Stimulated activated CD4-positive, alpha-beta T cell treated with anti-CD3 and anti-CD28 coated beads, Interleukin-12 subunit alpha, Interleukin-12 subunit beta, amount 100 ng/mL, for 24 hours (primary cell): ENCODE measurements at regions not wholly inside any gene's neighbourhood (a gene's known extent, or its start where the extent isn't known, plus 50 kb on each side); places are given as distances from the start of the nearest gene placed in this dataset.

Source experiments
- DNase-seq, 2 experiments: peaks; one replicate each; pipeline ENCODE4 v3.0.0-alpha.2; 2020; ENCODE audit warnings: low read depth in 2 of 2

GRCh38 chr2:234768608-234769196 lies 183.1 kb upstream of the SH3BP4 start:
- no peak for DNase-seq

DNA sequence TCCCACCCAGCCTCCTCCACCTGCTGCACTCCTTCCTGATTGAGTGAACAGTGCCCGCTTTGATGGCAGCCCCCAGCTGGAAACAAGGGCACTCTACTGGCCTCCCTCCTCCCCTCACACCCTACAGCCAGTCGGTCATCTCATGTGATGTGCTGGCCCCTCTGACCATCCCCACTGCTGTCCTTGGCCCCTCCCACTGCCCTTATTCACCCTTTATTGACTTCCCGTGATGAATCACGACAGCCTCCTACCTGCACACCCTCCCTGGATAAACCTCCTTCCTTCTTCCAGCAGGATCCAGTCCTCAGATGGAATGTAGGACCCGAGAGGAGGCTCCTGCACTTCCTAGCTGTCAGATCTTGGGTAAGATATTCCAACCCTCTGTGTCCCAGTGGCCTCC lies 186.5 kb upstream of the SH3BP4 start:
- DNase-seq: no peak

- no peak for DNase-seq
These were observed 187.4 kb upstream of the SH3BP4 start for GRCh38 chr2:234764372-234764771.

DNA sequence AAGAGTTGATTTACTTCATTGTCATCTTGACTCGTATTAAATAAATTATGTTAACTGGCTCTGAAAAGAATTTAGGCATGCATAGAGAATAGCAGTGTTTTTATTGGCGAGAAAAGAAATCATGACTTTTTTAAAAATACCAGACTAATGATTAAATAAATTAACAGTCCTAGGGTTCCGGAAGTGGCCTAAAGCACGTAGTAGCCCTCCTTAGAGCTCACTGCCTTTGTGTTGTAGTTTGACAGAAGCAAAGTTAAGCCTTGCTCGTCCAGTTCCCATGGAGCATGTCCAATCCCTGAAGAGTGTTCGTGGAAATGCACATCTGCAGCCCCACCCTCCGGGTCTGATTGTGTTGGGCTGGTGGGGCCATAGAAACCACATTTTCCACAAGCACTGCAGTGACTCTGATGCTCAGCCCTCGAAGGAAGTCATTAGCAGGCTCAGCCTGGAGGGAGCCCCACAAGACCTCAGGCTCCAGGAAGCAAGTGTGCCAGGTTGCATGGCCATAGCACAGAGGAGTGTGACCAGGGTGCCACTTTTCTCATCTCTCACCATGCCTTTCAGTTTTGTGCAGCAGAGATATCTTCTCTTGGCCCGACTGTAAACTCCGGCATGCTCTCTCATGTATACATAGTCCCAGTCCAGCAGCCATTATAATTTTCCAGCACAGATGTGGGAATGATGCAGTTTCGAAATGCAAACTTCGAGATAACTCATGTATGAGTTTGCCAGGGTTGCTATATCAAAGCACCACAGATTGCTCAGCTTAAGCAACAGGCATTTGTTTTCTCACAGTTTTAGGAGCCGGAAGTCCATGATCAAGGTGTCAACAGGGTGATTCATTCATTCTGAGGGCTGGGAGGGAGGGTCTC lies 188.6 kb upstream of the SH3BP4 start:
- DNase-seq: no peak

DNA sequence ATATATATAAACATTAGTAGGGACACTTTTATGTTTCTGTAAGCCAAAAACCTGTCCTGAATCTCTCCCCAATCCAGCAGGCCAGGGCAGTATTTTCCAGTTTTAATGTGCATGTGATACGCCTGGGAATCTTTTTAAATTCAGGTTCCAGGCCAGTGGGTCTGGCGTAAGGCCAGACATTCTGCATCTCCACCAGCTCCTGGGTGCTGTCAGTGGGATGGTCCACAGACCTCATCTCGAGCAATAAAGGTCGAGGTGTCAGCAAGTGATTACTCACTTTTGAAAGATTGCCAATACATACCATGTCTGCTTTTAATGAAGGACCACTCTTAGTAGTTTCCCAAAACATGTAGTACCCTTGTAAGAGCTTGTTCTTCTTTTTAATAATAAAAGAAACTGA lies 189.9 kb upstream of the SH3BP4 start:
- DNase-seq: no peak

GRCh38 chr2:234754126-234754525 lies 197.7 kb upstream of the SH3BP4 start:
- DNase-seq: no peak

- DNase-seq: no peak
These were observed 198.1 kb upstream of the SH3BP4 start for GRCh38 chr2:234753701-234754100.

DNA sequence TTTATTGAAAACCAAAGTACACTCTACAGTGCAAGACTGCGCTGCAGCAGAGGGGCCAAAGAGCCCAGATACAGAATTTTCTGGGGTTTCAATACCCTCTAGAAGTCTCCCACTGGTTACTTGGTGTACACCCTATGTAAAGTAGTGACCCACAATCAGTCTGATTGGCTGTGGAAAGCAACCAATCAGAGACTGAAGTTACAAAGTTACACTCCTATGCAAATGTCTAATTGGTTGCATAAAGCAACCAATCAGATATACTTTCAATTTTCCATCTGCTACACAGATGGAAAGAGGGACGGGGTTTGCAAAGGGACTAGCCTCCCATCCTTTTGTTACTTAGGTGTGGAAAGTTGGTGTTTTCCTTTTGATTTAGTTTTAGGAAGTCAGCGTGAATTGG lies 198.9 kb upstream of the SH3BP4 start:
- DNase-seq: no peak

DNA sequence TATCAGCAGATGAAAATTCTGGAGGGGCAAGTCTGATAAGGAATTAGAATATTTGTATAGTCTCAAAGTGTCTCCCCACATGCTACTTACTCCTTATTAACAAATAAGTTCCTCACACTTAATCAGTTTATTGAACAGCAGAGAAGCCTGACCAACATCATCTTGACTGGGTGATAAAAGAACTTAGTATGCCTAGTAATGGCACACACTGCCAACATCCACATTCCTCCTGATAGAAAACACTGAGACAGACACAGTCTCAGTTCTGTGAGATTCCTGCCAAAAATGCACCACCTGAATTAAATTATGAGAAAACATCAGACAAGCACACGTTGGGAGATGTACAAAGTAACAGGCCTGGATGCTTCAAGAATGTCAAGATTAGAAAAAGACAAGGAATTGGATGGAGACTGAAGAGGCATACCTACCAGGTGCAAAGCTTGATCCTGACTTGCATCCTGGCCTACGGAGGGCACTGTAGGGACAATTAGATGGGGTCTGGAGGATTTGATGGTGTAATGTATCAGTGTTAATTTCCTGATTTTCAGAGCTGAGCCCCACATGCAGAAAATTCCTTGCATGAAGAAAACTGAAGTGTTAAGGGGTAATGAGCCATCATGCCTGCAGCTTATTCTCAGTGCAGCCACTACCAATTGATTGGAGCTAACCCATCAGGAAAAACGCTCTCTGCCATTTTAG lies 200.4 kb upstream of the SH3BP4 start:
- no peak for DNase-seq

DNA sequence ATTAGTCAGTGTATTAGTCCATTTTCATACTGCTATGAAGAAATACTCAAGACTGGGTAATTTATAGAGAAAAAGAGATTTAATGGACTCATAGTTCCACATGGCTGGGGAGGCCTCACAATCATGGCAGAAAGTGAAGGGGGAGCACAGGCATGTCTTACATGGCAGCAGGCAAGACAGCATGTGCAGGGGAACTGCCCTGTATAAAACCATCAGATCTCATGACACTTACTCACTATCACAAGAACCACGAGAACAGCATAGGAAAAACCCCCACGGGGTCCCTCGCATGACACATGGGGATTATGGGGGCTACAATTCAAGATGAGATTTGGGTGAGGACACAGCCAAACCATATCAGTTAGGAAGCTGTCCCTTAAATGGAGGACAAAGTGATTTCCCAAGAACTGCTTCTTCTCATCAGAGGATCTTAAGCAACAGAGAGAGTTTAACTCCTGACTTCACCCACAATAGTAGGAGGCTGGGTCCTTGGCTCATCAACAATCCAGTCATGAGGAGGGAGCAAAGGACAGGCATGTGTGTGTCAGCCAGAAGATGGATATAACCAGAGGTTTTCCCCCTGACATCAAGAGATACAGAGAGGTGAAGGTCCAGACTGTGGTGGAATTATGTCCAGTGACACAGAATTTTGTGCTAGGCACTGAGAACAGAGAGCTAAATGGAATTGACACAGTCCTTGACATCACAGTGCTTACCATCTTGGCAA lies 203.8 kb upstream of the SH3BP4 start:
- DNase-seq: no peak

GRCh38 chr2:234747032-234747431 lies 204.8 kb upstream of the SH3BP4 start:
- no peak for DNase-seq

DNA sequence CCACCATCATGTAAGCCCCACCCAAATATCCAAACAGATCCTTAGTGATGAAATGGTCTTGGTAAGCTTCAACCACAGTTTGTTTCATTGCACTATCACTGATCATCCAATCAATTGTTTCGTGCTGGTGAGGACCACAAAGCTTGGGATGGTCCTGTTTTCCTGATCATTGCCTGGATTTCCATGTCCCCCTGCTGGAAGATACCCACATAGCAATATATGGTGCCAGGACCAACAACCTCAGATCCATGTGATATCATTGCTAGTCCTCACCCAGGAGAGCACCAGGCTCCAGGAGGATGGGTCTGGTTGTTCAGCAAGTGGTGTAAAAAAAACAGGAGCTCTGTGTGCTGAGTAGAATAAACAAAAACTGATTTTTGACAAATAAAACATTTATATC lies 206.5 kb upstream of the SH3BP4 start:
- no peak for DNase-seq

DNA sequence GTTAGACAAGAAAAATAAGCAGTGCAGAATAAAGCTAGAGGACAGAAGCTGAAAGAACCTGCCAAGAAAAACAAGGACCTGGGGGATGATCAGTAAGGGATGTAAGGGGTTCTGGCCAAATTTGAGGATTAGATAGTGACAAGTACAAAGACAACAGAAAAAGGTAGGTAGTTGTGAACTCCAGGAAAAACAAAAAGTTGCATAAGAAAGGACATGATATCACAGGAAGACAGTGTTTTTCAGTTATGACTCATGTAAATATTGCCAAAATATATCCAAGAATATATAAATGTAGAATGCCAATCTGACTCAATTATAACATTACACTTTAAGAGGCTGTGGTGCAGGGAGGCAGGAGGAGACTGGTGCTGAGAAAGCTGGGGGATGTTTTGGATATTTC lies 209.8 kb upstream of the SH3BP4 start:
- DNase-seq: no peak

- no peak for DNase-seq
These were observed 212.8 kb upstream of the SH3BP4 start for GRCh38 chr2:234739061-234739460.

DNA sequence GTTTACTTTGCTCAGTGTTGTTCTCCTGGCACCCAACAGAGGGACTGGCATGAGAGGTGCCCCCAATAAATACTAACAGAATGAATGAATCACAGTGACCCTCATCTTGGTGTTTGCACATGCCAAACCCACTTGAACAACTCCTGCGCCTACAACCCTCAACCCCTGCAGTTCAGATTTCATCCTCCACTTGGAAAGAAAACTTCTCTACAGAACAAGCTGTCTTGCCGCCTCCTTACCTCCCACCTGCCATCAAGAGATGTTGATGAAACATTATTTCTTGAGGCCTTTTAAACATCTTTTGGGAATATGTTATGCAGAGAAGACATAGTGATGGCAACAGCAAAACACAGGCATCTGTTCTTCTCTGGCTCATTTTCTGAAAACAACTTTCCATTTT lies 216.0 kb upstream of the SH3BP4 start:
- no peak for DNase-seq

GRCh38 chr2:234733795-234734600 lies 217.8 kb upstream of the SH3BP4 start:
- DNase-seq: no peak

- no peak for DNase-seq
These were observed 218.7 kb upstream of the SH3BP4 start for GRCh38 chr2:234733093-234733489.

DNA sequence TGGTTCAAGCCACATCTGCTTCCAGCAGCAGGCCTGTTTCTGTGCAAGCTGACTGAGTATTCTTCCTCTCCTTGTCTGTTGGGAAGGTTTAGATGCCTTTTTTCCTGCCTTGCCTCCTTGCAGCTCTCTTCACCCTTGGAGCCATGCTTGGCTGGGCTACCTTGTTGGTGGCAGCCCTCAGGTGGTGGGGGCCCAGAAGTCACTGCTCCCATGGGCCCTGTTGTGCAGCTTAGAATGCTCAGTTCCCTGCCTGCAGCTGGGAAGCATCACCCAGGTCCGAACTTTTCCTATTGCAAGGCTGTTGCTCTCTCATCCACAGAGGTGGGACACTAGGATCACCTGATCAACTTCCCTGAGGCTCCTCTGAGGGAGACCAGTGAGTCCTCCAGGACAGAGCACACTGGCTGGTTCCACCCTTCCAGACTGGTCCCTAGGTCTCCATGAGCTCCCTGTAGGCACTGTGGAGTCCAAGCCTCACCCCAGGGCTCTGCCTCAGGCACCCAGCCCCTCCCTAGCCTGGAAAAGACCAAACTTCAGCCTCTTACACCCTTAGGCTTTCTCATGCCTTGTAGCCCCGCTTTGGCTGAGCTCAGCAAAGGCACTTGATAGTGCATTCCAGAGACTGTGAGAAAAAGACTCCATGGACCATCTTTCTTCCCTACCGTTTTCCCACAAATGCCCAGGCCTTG lies 219.3 kb upstream of the SH3BP4 start:
- DNase-seq: no peak

GRCh38 chr2:234731236-234731635 lies 220.6 kb upstream of the SH3BP4 start:
- no peak for DNase-seq

DNA sequence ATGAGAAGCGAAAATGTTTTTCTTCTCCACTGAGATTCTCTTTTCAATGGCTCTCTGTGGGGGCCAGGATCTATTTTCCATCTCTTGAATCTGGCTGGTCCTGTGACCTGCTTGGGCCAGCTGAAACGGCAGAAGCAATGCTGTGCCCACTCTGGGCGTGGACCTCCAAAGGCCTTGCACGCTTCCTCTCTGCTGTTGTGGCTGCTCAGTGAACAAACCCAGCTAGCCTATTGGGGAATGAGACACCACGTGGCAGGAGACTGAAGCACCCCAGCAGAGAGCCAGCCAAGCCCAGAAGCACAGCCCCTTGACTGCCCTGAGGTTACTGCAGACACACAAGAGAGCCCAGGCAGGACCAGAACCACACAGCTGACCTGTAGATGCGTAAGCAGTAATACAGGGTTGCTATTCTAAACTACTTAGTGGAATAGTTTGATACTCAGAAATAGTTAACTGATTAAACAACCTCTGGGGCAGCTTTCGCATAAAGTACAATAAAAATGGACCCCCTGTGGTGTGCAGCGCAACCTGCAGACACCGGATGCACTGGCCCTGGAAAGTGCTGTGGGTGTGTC lies 221.7 kb upstream of the SH3BP4 start:
- no peak for DNase-seq
